ENCODE measurements at regions not wholly inside any gene's neighbourhood (a gene's known extent, or its start where the extent isn't known, plus 50 kb on each side); places are given as distances from the start of the nearest gene placed in this dataset.
A peak's percentile ranks its signal among the peaks of the same experiment; 100 is the strongest.
"Not testable (repeated sequence)": the region's sequence is repeated elsewhere in the genome, so short reads cannot be mapped to it uniquely, and the experiment has no call there.

DNA sequence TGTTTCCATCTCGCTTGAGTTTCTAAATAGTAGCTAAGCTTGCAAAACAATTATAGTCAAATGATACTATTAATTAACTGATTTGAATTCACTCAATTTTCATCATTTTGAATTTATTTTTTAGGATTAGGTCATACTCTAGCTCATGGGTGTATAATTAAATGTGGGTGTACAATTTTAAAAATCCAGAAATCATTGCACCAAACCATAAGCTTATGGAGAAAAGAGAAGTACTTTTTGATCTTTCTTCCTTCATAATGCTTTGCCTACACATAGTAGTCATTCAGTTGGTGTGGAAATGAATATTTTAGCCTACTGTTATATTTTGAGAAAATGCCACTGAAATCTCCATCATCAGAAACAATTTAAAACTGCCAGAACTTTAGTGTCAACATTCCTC lies 175.1 kb downstream of the CD47 start:
- DNase-seq = no peak
- intact Hi-C loops (cut with DNase I) = no loop called here

DNA sequence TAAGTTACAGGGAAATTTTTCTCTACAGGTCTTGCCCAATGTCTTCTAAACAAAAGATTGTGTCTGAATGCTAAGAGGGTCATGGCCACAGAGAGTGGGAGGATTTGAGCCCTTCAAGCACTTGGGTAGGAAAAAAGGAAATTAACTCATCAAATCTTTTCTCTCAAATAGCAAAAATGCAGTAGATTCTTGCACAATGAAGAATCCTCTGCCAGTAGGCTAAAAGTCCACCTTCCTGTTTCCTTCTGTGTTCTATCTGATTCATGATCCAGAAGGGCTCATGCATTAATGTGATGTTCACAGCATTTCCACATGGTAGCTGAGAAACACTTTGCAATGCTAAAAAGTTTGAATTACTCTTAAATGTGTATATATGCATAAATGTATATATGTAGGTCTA lies 177.1 kb downstream of the CD47 start:
- intact Hi-C loops (cut with DNase I) = no loop called here
- no peak for DNase-seq

DNA sequence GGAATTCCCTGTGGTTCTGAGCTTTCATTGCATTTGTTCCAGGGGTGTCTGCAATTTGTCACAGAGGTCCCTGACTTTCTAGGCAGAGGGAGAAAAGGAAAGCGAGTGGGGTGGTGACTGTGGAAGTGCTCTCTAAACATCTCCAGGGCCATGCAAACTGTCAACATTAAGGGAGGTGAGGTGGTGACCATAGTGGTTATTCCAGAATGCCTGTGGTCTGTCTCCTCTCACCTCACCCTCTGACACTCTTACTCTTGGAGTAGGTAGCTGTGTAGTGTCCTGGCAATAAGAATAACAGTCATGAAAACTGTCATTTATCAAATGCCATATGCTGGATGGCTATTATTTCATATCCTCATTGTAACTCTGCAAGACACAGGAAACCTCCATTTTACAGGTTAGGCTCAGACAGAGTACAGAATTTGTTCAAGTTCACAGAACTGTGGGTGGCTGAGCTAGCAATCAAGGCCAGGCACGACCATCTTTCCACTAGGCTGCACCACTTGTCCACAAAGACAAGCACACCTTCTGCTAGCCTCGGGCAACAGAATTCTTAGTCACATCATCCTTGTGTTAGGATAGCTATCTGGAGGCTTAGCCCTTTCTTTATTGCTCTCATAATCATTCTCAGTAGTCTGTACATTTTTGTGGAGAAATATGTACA lies 179.4 kb downstream of the CD47 start:
- no peak for DNase-seq
- intact Hi-C loops (cut with DNase I) = no loop called here

DNA sequence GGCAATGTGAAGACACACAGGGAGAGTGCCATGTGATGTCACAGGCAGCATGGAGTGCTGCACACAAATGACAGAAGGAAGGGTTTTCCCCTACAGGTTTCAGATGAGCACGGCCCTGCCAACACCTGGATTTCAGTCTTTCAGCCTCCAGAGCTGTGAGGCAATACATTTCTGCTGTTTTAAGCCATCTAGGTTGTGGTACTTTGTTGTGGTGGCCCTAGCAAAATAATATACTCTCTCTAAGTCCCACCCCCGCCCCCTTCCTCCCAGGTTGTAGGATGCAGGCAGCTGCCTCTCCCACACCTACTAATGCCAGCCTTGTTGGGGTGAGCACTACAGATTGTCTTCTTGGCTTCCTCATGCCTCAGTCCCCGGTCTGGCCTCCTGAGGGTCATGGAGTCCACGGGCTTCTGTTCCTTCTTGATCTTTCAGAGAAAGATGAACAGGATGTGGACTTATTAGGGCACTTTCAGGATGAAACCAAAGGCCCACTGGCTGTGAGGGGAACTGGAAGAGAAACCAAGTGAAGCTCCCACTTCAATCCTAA lies 180.0 kb downstream of the CD47 start:
- no peak for DNase-seq
- intact Hi-C loops (cut with DNase I) = no loop called here

DNA sequence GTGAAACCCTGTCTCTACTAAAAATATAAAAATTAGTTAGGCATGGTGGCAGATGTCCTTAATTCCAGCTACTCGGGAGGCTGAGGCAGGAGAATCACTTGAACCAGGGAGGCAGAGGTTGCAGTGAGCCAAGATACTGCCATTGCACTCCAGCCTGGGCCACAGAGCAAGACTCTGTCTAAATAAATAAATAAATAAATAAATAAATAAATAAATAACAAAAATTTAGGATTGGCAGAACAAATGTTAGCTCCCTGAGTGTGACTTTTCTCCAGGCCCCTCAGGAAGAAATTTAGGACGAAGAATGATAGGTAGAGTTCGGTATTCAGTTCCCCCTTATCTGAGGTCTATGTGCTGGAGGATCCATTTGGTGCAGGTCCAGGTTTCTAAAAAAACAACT lies 181.2 kb downstream of the CD47 start:
- DNase-seq; intact Hi-C loops (cut with DNase I): not testable (repeated sequence)

DNA sequence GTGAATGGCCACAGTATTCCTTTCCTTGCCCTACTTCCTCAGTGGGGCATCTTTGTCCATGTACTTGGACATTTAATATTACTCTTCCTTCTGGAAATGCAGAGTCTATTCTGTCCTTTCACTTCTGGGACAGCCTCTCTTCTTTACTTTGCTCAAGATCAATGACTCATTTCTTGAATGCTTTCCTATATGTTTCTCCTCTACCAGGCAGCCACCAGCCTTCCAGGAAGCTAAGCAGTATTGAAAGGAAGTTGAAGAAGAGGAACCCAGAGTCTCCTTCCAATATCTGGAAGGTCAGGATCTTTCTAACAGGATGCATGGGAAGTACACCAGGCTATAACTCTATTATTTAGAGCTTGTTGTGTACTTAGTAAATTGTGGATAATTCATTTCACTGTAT lies 182.8 kb downstream of the CD47 start:
- intact Hi-C loops (cut with DNase I) = no loop called here
- DNase-seq = no peak

DNA sequence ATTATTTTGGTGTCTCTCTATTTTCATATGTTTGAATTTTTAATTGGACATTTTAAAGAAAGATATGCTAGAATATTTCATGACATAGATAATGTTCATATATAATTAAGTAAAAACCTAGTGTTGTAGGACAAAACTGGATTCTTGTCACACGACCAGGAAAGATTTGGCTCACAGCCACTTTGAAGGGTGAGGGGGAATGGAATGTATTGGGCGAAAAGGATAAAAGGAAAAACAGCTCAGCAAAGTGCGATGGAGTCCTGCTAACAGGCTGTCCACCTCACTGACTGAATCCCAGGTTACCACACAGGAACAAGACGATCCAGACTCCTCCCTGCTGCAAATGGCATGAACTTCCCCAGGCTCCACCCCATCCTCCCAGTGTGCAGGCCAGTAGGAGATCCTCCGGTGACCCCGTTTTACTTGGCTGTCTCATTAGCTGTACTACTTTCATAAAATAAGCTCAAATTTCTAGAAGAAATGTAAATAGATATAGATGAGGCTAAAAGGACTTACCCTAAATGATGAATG lies 186.2 kb downstream of the CD47 start:
- intact Hi-C loops (cut with DNase I) = no loop called here
- DNase-seq = peak in 1 of 42 donors; percentile 30

DNA sequence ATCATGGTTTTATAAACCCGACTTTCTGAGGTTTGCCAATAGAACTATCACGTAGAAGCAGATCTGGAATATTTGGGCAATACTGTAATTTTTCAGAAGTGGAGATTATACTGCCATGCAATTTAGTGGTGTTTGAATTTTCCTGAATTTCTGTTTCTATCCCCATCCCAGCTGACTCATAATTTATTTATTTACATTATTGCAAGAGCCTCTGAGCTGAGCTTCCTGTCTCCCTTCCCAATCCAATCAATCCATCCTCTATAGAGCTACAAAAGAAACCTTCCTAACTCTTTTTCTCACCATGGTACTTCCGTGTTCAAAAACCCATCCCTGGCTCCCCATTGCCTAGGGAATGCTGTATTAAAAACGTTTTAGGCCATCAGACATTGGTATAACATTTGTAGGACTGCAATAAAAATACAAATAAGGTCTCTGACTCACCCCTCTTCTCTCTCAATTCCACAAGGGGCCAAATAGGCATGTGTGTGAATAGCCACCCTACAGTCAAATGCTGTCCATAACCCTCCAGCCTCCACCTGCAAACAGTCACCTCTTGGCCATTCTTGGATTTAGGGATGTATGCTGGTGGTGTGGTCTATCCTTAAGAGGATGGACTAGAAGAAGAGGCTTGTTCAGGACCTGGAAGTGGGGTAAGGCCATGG lies 190.7 kb downstream of the CD47 start:
- intact Hi-C loops (cut with DNase I) = no loop called here
- DNase-seq = no peak

DNA sequence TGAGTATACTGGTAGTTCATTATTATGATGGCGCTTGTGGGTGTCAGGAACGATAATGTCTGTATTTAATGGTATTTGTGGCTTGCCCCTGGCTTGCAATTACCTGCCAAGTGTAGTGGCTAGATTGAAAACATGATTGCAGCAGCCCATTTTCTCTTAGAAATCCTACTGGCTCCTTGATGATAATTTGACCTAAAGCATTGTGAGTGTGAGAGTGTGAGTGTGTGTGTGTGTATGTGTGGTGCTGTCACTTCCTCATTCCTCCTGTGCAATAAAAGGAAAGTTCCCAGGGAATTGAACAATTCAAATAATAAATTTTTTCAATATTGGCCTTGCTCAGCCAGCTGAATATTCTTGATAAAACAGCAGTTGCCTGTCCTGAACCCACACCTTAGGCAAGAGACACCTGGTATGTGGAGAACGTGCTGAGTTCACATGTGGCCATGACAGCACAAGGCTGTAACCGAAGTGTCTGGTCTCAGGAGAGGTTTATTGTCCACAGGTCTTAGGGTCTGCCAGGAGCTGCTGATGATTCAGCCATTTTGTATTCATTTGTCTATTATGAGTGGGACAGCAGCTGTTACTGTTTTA lies 193.3 kb downstream of the CD47 start:
- no peak for DNase-seq
- intact Hi-C loops (cut with DNase I) = no loop called here

DNA sequence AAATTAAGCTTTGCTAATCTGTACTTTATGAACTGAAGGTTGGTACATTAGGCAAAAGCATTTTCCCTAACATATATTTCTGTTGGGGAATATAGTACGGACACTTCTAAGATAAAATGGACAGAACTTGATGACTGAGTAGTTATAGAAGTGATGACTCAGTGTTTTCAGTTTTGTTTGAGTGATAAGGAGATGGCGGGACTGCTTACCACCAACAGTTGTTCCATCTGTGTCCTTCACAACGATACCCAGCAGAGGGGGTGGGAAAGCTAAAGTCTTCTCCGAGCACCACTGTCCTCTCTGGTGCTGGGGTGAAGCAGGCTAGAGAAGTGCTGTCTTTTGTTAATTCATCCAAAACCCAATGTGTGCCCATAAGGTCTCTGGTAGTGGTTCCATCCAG lies 195.8 kb downstream of the CD47 start:
- no peak for DNase-seq
- intact Hi-C loops (cut with DNase I) = no loop called here

DNA sequence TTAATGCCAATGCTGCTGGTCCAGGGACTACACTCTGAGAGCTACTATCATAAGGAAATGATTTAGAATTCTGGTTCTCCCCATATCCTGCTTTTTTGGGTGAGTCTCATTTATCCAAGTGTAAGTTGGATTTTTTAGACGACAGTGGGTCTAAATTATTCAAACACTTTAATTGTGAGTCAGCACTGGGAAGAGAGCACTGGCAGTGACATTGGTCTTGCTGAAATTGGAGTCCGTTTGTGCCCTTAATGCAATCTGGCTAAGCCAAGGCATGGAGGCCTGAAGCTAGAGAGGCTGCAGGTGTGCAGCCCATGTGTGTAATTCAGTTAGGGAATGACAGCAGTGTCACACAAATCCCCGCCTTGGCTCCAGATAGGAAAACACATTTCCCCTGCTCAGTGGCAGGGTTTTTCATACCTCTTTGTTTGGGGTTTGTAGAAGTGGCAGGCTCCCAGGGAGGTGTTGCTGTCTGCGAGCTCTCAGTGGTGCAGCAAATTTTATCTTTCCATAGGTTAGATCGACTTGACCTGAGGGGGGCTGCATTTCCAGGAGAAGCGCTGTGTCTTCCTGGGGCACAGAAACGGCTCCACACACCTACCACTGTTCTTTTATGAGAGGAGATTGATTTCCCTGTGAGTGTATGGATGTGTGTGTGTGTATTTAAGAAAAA lies 197.7 kb downstream of the CD47 start:
- no peak for DNase-seq
- intact Hi-C loops (cut with DNase I) = no loop called here

DNA sequence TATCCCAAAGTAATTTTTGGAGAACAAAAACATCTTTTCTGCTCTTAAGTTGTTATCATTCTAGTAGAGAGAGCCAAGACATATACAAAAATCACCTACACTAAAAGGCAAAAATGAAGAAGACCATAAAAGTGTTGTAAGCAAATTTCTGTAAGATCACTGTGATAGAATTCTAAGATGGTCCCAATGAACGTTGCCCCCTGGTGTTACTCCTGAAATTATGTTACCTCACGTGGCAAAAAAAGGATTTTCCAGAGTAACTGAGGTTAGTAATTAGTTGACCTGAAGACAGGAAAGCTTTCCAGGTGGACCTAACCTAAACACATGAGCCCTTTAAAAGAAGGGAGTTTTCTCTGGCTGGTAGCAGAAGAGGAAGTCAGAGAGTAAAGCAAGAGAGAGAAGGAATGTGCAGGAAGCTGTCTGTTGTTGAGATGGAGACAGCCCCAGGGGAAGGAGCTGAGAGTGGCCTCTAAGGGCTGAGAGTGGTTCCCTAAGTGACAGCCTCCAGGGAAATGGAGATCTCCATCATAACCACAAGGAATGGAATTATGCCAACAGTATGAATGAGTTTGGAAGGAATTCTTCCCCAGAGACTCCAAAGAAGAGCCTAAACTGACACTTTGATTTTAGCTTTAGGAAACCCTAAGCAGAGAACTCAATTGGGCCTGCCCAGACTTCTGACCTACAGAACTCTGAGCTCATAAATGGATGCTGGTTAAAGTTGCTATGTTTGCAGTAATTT lies 205.9 kb downstream of the CD47 start:
- no peak for DNase-seq
- intact Hi-C loops (cut with DNase I) = no loop called here

DNA sequence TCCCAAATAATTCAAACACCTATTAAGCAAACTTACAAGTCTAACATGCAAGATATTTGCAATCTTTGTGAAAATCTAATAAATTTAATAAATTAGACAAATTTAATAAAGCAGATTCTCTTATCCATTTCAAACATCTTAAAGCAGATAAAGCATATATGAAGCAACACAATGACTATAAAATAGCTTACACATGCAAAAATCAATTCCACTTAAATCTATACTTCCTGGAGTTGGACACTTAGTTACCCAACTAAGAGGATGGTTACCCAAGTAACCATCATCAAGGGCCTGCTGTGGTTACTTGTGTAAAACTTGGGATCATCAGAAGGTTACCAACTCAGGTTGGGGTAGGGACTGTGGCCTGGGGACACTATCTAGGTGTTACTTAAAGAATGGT lies 206.8 kb downstream of the CD47 start:
- DNase-seq = no peak
- intact Hi-C loops (cut with DNase I) = no loop called here

DNA sequence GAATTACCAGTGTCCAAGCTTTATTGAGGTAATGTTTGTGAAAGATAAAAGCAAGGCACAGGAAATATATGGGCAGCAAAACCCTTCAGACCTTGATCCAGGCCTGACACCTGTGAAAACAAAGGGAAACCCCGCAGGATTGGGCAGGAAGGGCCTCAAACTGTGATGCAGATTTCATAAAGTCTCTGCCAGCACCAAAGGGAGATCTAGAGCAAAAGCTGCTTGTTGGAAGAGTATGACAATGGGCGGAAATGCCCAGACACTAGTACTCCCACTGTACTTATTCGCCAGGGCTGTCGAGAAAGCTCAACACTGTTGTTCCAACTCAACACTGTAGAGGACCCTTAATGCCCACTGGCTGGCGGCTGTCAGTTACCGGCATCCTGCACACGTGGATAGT lies 207.9 kb downstream of the CD47 start:
- DNase-seq = no peak
- intact Hi-C loops (cut with DNase I) = no loop called here

DNA sequence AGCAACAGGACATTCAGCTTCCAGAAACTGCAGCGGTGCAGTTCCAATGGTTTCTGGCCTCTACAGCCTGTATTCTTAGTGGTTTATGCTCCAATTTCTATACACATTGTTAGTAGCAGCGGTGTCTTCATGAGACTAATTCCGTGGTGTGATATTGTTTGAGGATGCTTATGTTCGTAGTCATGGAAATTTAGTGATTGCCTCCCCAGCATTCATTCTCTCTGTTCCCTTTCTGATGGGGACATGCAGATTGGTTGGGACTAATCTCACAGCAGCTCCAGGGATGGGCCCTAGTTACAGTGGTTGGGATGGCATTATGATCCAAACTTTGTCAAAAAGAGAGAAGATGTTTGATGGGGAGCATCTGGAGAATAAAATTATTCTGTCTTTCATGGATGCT lies 208.6 kb downstream of the CD47 start:
- no peak for DNase-seq
- intact Hi-C loops (cut with DNase I) = no loop called here

DNA sequence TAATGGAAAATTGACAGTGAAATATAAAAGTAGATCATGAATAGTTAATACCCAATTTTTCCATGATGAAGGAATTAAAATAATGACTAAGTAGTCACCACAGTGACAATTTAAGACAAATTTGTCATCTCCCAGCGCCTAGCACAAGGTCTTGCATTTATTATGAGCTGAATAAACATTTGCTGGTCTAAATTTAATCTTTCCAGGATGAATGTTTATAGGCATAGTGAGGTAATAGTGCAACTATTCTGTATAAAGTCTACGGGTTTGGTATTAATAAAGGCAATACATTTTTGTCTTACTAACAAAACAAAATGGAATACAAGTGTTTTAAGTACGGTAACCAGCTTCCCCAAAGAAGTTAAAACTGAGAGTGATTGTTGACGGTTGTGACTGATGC lies 209.3 kb downstream of the CD47 start:
- intact Hi-C loops (cut with DNase I) = no loop called here
- DNase-seq = no peak

DNA sequence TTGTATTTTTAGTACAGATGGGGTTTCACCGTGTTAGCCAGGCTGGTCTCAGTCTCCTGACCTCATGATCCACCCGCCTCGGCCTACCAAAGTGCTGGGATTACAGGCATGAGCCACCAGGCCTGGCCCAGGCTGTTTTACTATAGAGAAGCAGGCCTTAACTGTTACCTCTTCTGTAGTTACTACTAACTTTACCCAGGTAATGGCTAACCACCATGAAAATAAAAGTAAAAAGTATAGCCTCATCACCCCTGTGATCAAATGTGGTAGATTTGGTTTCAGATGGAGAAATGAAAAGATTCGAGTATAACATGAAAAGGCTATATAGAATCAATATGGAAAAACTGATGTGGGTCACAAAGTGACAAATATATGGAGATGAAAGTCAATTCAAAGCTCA lies 210.1 kb downstream of the CD47 start:
- DNase-seq = no peak
- intact Hi-C loops (cut with DNase I) = no loop called here

DNA sequence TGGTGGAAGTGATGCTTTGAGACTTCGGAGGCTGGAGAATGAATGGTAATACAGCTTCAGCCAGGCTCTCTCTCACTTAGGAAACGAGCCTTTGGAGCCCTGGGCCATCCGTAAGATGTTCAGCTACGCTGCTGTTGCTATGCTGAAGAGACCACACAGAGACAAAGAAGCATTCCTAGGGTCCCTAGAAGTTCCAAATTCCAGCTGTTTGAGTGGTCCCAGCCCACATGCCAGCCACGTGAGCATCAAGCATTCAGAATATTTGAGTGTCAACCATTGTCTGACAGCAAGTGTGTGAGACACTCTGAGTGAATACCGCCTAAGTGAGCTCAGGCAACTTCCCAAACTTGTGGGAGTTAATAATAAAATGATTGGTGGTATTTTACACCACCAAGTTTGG lies 212.9 kb downstream of the CD47 start:
- intact Hi-C loops (cut with DNase I) = no loop called here

DNA sequence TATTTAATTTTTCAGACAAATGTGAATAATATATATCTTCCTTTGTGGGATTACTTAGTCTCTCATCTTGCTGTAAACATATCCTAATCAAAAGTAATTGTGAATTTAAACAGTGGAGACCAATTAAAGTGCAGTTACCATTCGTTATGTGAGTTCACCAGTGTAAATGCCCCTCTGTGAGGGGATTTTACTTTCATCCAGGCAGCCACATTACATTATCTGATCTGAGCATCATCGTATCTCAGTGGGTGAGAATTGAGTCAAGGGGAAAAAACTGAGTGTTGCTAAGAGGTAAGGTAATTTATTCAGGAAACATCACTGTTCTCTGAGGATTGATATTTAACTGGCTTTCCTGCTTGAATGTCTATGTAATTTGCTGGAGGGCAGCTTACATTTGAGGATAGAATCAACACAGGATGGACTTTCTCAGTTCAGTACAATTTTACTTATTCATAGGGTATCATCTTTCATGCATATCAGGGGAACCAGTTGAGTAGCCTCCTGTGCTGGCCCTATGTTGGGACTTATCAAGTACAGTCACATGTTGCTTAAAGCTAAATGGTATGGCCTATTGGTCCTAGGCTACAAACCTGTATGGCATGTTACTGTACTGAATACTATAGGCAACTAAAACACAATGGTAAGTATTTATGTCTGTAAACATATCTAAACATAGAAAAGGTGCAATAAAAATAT lies 219.7 kb downstream of the CD47 start:
- no peak for DNase-seq
- intact Hi-C loops (cut with DNase I) = no loop called here

More for the DNA sequence above, 212.9 kb downstream of the CD47 start:
- DNase-seq = no peak

All from head of caudate nucleus (tissue), 42 donors.